ENCODE measurements at regions not wholly inside any gene's neighbourhood (a gene's known extent, or its start where the extent isn't known, plus 50 kb on each side); places are given as distances from the start of the nearest gene placed in this dataset.

GRCh38 chr21:35627462-35627861 is 432.9 kb downstream of the SETD4 start:
- no peaks in the 10 kb centered on the region for H3K79me2 ChIP-seq (ENCODE audit: control insufficient read depth, insufficient read depth, low read length)
- H3K9me1 ChIP-seq (replicated peaks; ENCODE audit: control insufficient read depth, extremely low read depth, insufficient read depth, low read length), result no peaks in the 10 kb centered on the region
- ChIA-PET POLR2A (no interaction called here), CTCF (interaction anchor here (1.0 kb wide), 1 partner anchor 690 kb away, joined by 5 read pairs; no protein-coding TSS in a partner anchor)
- dilution Hi-C loops (cut with MboI; ENCODE audit: extremely low pct_ligation_motif_present, low sequenced_read_pairs), result no loop called here
- no peak for DNase-seq (ENCODE audit: low read depth, low spot score)
- H3K27me3 ChIP-seq (ENCODE audit: control insufficient read depth in 2 of 2, insufficient read depth in 2 of 2, low read length in 2 of 2), result peaks cover 0 to 2% of the 10 kb centered on the region in 2 experiments
- no peak overlapping the region for H3K4me3 ChIP-seq (replicated peaks in 1 of 3; ENCODE audit: insufficient read depth in 1 of 3, low read depth in 1 of 3, low read length in 3 of 3)
- H2AFZ ChIP-seq (ENCODE audit: low read depth, low read length), result no peak overlapping the region
- no peak overlapping the region for H3K9ac ChIP-seq (replicated peaks; ENCODE audit: extremely low read depth, insufficient read depth, low read length)
- BruUV-seq (replicated peaks), result no TSS peak
- no peaks in the 10 kb centered on the region for H3K4me1 ChIP-seq (ENCODE audit: control insufficient read depth, extremely low read depth, insufficient read depth, low read length)
- no peak for FAIRE-seq
- TF ChIP-seq GATA2 (IDR thresholded peaks at IDR 0.05; ENCODE audit: insufficient read depth, insufficient read length, low read depth, low read length) (no peak), POLR2A (IDR thresholded peaks at IDR 0.05; ENCODE audit: low read depth, low read length) (no peak), MAX (IDR thresholded peaks at IDR 0.05; ENCODE audit: insufficient read depth, insufficient read length) (no peak)
- intact Hi-C loops (cut with micrococcal nuclease), result no loop called here
- H3K4me2 ChIP-seq (ENCODE audit: insufficient read depth, low read length), result no peak overlapping the region
- H4K20me1 ChIP-seq (replicated peaks; ENCODE audit: control insufficient read depth, extremely low read depth, insufficient read depth, low read length), result no peaks in the 10 kb centered on the region
- no peaks in the 10 kb centered on the region for H3K36me3 ChIP-seq (ENCODE audit: control insufficient read depth in 2 of 2, extremely low read depth in 1 of 2, insufficient read depth in 2 of 2, low read length in 2 of 2)
- no peaks in the 10 kb centered on the region for H3K9me3 ChIP-seq (replicated peaks; ENCODE audit: control insufficient read depth, insufficient read depth, low read length)
- H3K27ac ChIP-seq (ENCODE audit: insufficient read depth, low read depth, low read length), result no peak overlapping the region

- H3K27ac ChIP-seq (ENCODE audit: insufficient read depth, low read depth, low read length), result no peak overlapping the region
- no peaks in the 10 kb centered on the region for H3K79me2 ChIP-seq (ENCODE audit: control insufficient read depth, insufficient read depth, low read length)
- H2AFZ ChIP-seq (ENCODE audit: low read depth, low read length), result no peak overlapping the region
- no peaks in the 10 kb centered on the region for H3K9me3 ChIP-seq (replicated peaks; ENCODE audit: control insufficient read depth, insufficient read depth, low read length)
- no TSS peak for BruUV-seq (replicated peaks)
- no peak overlapping the region for H3K9ac ChIP-seq (replicated peaks; ENCODE audit: extremely low read depth, insufficient read depth, low read length)
- no peaks in the 10 kb centered on the region for H4K20me1 ChIP-seq (replicated peaks; ENCODE audit: control insufficient read depth, extremely low read depth, insufficient read depth, low read length)
- CTCF ChIA-PET, result interaction anchor here (1.8 kb wide), 1 partner anchor 10 kb away, joined by 10 read pairs; no protein-coding TSS in a partner anchor
- H3K27me3 ChIP-seq (ENCODE audit: control insufficient read depth in 2 of 2, insufficient read depth in 2 of 2, low read length in 2 of 2), result peaks cover 0 to 2% of the 10 kb centered on the region in 2 experiments
- H3K4me2 ChIP-seq (ENCODE audit: insufficient read depth, low read length), result no peak overlapping the region
- no peaks in the 10 kb centered on the region for H3K9me1 ChIP-seq (replicated peaks; ENCODE audit: control insufficient read depth, extremely low read depth, insufficient read depth, low read length)
- dilution Hi-C loops (cut with MboI; ENCODE audit: extremely low pct_ligation_motif_present, low sequenced_read_pairs) (no loop called here), intact Hi-C loops (cut with micrococcal nuclease) (no loop called here)
- H3K4me3 ChIP-seq (replicated peaks in 1 of 3; ENCODE audit: insufficient read depth in 1 of 3, low read depth in 1 of 3, low read length in 3 of 3), result no peak overlapping the region
- DNase-seq (ENCODE audit: low read depth, low spot score), result no peak
- TF ChIP-seq JUN (IDR thresholded peaks at IDR 0.05; ENCODE audit: borderline replicate concordance, insufficient read depth, insufficient read length, low read depth) (no peak), GATA2 (IDR thresholded peaks at IDR 0.05; ENCODE audit: insufficient read depth, insufficient read length, low read depth, low read length) (no peak), POLR2AphosphoS5 (IDR thresholded peaks at IDR 0.05; ENCODE audit: insufficient read depth, low read depth, low read length) (no peak), EZH2 (IDR thresholded peaks at IDR 0.05; ENCODE audit: borderline replicate concordance, low read depth, low read length, severe bottlenecking) (no peak), CTCF (IDR thresholded peaks at IDR 0.05; ENCODE audit: extremely low read depth in 1 of 2, insufficient read depth in 1 of 2, low read depth in 1 of 2, low read length in 2 of 2) (no peak), FOS (IDR thresholded peaks at IDR 0.05; ENCODE audit: borderline replicate concordance, insufficient read depth, low read length) (no peak), MAX (IDR thresholded peaks at IDR 0.05; ENCODE audit: insufficient read depth, insufficient read length) (no peak)
- H3K4me1 ChIP-seq (ENCODE audit: control insufficient read depth, extremely low read depth, insufficient read depth, low read length), result no peaks in the 10 kb centered on the region
- no peaks in the 10 kb centered on the region for H3K36me3 ChIP-seq (ENCODE audit: control insufficient read depth in 2 of 2, extremely low read depth in 1 of 2, insufficient read depth in 2 of 2, low read length in 2 of 2)
- FAIRE-seq, result no peak
- POLR2A ChIA-PET, result no interaction called here
Measured at GRCh38 chr21:35625576-35625975, 434.8 kb downstream of the SETD4 start.

All from endothelial cell of umbilical vein (primary cell).